Smooth muscle cell (in vitro differentiated cells): ENCODE measurements at regions not wholly inside any gene's neighbourhood (a gene's known extent, or its start where the extent isn't known, plus 50 kb on each side); places are given as distances from the start of the nearest gene placed in this dataset.

Source experiments
- DNase-seq: peaks from one replicate; lab custom pipeline; 2025; ENCODE audit not compliant: unreplicated experiment; lab: John Stamatoyannopoulos, UW
- H2AFZ ChIP-seq: fragments of 200-600 bp; sonication (generic); 2 replicates; pipeline ENCODE4 v1.6.0; 2016; ENCODE audit warnings: antibody characterized with exemption, low read depth, mild to moderate bottlenecking
- H3F3A ChIP-seq: fragments of 200-600 bp; sonication (generic); 2 replicates; pipeline ENCODE4 v1.6.0; 2017; ENCODE audit warnings: antibody characterized with exemption, low read depth
- H3K27ac ChIP-seq: fragments of 200-600 bp; sonication (generic); 2 replicates; pipeline ENCODE4 v1.5.1; 2016; ENCODE audit warnings: low read depth, mild to moderate bottlenecking
- H3K27me3 ChIP-seq: fragments of 200-600 bp; sonication (generic); 2 replicates; pipeline ENCODE4 v1.6.1; 2016; ENCODE audit warnings: low read depth, mild to moderate bottlenecking
- H3K36me3 ChIP-seq: fragments of 200-600 bp; sonication (generic); 2 replicates; pipeline ENCODE4 v1.5.1; 2016; ENCODE audit warnings: low read depth
- H3K4me1 ChIP-seq: fragments of 200-600 bp; sonication (generic); 2 replicates; pipeline ENCODE4 v1.5.1; 2016; ENCODE audit warnings: low read depth
- H3K4me2 ChIP-seq: fragments of 200-600 bp; sonication (generic); 2 replicates; pipeline ENCODE4 v1.6.0; 2016; ENCODE audit warnings: mild to moderate bottlenecking
- H3K4me3 ChIP-seq: fragments of 200-600 bp; sonication (generic); 2 replicates; pipeline ENCODE4 v1.5.1; 2016; ENCODE audit warnings: mild to moderate bottlenecking
- H3K79me2 ChIP-seq: fragments of 200-600 bp; sonication (generic); 2 replicates; pipeline ENCODE4 v1.6.0; 2016; ENCODE audit warnings: low read depth, mild to moderate bottlenecking
- H3K9ac ChIP-seq: fragments of 200-600 bp; sonication (generic); 2 replicates; pipeline ENCODE4 v1.6.0; 2016; ENCODE audit warnings: low read depth
- H3K9me3 ChIP-seq: fragments of 200-600 bp; sonication (generic); replicated peaks from 2 replicates; pipeline ENCODE4 v1.5.1; 2016; ENCODE audit warnings: low read depth
- H4K20me1 ChIP-seq: fragments of 200-600 bp; sonication (generic); 2 replicates; pipeline ENCODE4 v1.6.0; 2016; ENCODE audit warnings: low read depth
- WGBS: methylation state at CpG from one replicate; pipeline ENCODE4 v1.1.7; 2016; ENCODE audit warnings: low lambda C conversion rate; 5-methylcytosine and 5-hydroxymethylcytosine counted together
- TF ChIP-seq, protein P1 (sequence below): fragments of 200-600 bp; sonication (generic); IDR thresholded peaks from 2 replicates; pipeline ENCODE4 v1.5.1; 2017; ENCODE audit warnings: borderline replicate concordance, mild to moderate bottlenecking, antibody characterized with exemption; ENCODE audit not compliant: insufficient read depth, poor library complexity, severe bottlenecking

DNA sequence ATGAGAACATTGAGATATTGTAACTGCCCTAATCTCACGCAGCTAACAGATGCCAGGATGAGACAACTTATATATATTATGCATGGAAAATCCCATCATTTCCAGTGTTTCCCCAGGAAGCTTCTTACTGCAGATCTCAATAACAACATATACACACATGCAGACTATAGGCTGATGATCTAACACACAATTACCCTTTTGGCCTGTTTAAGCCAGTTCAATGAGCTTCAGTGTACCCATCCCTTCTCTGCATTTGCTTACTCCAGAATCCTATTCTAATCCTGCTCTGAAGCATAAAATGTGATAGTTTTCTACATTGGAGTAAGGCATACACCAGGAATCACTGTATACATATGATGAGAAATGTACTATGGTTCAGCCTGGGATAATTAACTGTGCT, 489.4 kb downstream of the SUCLA2 start:
- DNase-seq, result no peak
- 78% methylated on average over 1 of the region's 1 CpG for WGBS
- Histone ChIP-seq H3K27ac (no peak overlapping the region), H3F3A (no peaks in the 10 kb centered on the region), H2AFZ (no peak overlapping the region), H3K4me2 (no peak overlapping the region), H3K9me3 (peaks cover 4% of the 10 kb centered on the region), H3K36me3 (peaks cover 3% of the 10 kb centered on the region), H3K9ac (no peak overlapping the region), H3K79me2 (no peaks in the 10 kb centered on the region), H4K20me1 (no peaks in the 10 kb centered on the region), H3K4me1 (no peaks in the 10 kb centered on the region), H3K27me3 (no peaks in the 10 kb centered on the region), H3K4me3 (no peak overlapping the region)
- TF ChIP-seq, protein P1, sequence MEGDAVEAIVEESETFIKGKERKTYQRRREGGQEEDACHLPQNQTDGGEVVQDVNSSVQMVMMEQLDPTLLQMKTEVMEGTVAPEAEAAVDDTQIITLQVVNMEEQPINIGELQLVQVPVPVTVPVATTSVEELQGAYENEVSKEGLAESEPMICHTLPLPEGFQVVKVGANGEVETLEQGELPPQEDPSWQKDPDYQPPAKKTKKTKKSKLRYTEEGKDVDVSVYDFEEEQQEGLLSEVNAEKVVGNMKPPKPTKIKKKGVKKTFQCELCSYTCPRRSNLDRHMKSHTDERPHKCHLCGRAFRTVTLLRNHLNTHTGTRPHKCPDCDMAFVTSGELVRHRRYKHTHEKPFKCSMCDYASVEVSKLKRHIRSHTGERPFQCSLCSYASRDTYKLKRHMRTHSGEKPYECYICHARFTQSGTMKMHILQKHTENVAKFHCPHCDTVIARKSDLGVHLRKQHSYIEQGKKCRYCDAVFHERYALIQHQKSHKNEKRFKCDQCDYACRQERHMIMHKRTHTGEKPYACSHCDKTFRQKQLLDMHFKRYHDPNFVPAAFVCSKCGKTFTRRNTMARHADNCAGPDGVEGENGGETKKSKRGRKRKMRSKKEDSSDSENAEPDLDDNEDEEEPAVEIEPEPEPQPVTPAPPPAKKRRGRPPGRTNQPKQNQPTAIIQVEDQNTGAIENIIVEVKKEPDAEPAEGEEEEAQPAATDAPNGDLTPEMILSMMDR, result no peak

DNA sequence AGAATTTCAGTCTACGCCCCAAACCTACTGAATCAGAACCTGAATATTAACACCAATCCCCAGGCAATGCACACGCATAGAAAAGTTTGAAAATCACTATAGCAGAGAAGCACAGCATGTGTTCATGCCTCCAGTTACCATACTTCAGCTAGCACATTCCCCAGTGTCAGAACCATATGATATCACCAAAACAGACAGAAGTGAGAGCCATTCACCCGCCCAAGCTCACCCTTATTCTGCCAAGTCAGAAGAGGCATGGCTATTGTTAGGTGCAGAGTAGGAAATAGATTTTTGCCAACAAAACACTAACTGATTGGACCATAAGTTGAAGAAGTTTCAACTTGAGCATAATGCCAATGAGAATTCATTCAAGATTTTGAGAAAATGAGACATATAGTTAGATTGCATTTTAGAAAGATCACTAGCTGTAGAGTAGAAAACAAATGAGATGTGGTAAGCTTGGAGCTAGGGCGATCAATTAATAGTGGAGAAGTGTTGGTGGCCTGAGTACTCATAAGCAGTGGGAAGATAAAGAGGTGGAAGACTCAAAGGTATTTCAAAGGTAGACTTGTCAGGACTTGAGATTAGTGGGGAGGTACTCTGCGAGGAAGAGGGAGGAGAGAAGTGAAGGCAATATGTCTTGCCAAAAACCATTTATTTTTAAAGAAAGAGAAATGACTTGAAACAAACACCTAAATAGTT, 492.4 kb downstream of the SUCLA2 start:
- WGBS, result 98% methylated on average over 5 of the region's 5 CpGs
- no peaks in the 10 kb centered on the region for H4K20me1 ChIP-seq
- H3K27me3 ChIP-seq, result no peaks in the 10 kb centered on the region
- H3K4me2 ChIP-seq, result no peak overlapping the region
- no peaks in the 10 kb centered on the region for H3K9me3 ChIP-seq
- DNase-seq, result no peak
- no peak overlapping the region for H2AFZ ChIP-seq
- H3K79me2 ChIP-seq, result no peaks in the 10 kb centered on the region
- H3K9ac ChIP-seq, result no peak overlapping the region
- H3K36me3 ChIP-seq, result no peaks in the 10 kb centered on the region
- no peak overlapping the region for H3K4me3 ChIP-seq
- H3K27ac ChIP-seq, result no peak overlapping the region
- no peaks in the 10 kb centered on the region for H3K4me1 ChIP-seq
- H3F3A ChIP-seq, result no peaks in the 10 kb centered on the region
- TF ChIP-seq, protein P1, result no peak

DNA sequence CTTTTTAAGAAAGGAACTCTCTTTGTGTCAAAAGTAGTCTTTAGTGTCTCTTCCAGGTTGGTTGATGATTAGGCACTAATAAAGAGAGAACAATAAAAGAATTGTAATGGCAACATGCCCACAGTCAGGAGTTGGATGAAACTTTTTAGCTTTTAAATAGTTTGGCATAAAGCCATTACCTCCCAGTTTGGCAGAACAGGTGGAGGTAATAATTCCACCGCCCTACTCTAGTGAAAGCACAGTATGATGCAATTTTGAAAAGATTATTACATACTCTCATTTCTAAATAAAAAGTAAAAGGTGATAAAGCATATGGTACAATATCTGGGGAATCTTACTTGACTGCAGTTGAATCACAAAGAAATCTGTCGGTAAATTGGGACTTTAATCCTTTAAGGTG, 497.6 kb downstream of the SUCLA2 start:
- no peak overlapping the region for H3K4me3 ChIP-seq
- H3K9me3 ChIP-seq, result no peaks in the 10 kb centered on the region
- H3K4me2 ChIP-seq, result no peak overlapping the region
- no peak overlapping the region for H2AFZ ChIP-seq
- DNase-seq, result no peak
- no peaks in the 10 kb centered on the region for H3K79me2 ChIP-seq
- no peaks in the 10 kb centered on the region for H4K20me1 ChIP-seq
- H3K9ac ChIP-seq, result no peak overlapping the region
- 94% methylated on average over 2 of the region's 2 CpGs for WGBS
- TF ChIP-seq, protein P1, result no peak
- H3K27ac ChIP-seq, result no peak overlapping the region
- no peaks in the 10 kb centered on the region for H3K27me3 ChIP-seq
- no peaks in the 10 kb centered on the region for H3K4me1 ChIP-seq
- no peaks in the 10 kb centered on the region for H3K36me3 ChIP-seq
- no peaks in the 10 kb centered on the region for H3F3A ChIP-seq

DNA sequence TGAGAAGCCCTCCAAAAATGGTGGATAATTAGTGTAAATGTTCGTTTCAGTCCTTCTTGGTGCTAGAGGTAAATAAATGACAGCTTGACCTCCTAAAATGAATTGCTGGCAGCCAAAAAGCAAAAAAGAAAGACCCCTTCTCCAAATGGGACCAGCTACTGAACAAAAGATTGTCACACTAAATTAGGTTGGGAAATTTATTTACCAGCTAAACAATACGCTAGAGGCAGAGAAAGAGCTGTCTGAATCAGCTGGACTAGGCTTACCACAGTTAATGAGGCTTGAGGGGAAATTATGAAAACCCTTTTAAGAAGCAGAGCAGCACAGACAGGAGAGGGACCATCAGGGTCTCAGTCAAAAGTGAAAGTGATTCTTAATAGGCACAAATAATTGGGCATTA, 498.9 kb downstream of the SUCLA2 start:
- WGBS, result 94% methylated on average over 2 of the region's 2 CpGs
- no peaks in the 10 kb centered on the region for H3K27me3 ChIP-seq

More for the DNA sequence above, 498.9 kb downstream of the SUCLA2 start:
- Histone ChIP-seq H3K4me3 (no peak overlapping the region), H3K36me3 (no peaks in the 10 kb centered on the region), H2AFZ (no peak overlapping the region), H3K4me1 (no peaks in the 10 kb centered on the region), H3K9me3 (no peaks in the 10 kb centered on the region), H3F3A (no peaks in the 10 kb centered on the region), H3K27ac (no peak overlapping the region), H3K9ac (no peak overlapping the region), H4K20me1 (no peaks in the 10 kb centered on the region), H3K79me2 (no peaks in the 10 kb centered on the region), H3K4me2 (no peak overlapping the region)
- TF ChIP-seq, protein P1, result no peak
- no peak for DNase-seq
